GM19324 (cell line): ENCODE measurements at regions not wholly inside any gene's neighbourhood (a gene's known extent, or its start where the extent isn't known, plus 50 kb on each side); places are given as distances from the start of the nearest gene placed in this dataset.
"Not testable (repeated sequence)": the region's sequence is repeated elsewhere in the genome, so short reads cannot be mapped to it uniquely, and the experiment has no call there.

ENCODE experiments used
- ATAC-seq: cut with Tn5 transposase; IDR thresholded peaks from one replicate; pipeline ENCODE4 v1.9.1; 2021; ENCODE audit warnings: mild to moderate bottlenecking, moderate library complexity; ENCODE audit not compliant: unreplicated experiment, low FRiP score

- no peak for ATAC-seq
These were observed 279.8 kb upstream of the SLC14A2 start for GRCh38 chr18:45335282-45336043.

- ATAC-seq, result no peak
These were observed 278.8 kb upstream of the SLC14A2 start for GRCh38 chr18:45336448-45336847.

GRCh38 chr18:45337477-45337876 is 277.8 kb upstream of the SLC14A2 start:
- ATAC-seq, result no peak

- ATAC-seq, result no peak
These were observed 275.3 kb upstream of the SLC14A2 start for GRCh38 chr18:45339810-45340550.

- no peak for ATAC-seq
These were observed 274.4 kb upstream of the SLC14A2 start for GRCh38 chr18:45340884-45341283.

GRCh38 chr18:45341454-45341853 is 273.8 kb upstream of the SLC14A2 start:
- no peak for ATAC-seq

GRCh38 chr18:45342166-45342565 is 273.1 kb upstream of the SLC14A2 start:
- ATAC-seq, result no peak

- ATAC-seq, result no peak
These were observed 272.6 kb upstream of the SLC14A2 start for GRCh38 chr18:45342653-45343052.

GRCh38 chr18:45343365-45343764 is 271.9 kb upstream of the SLC14A2 start:
- no peak for ATAC-seq

GRCh38 chr18:45344680-45345079 is 270.6 kb upstream of the SLC14A2 start:
- not testable (repeated sequence) for ATAC-seq

- ATAC-seq, result no peak
These were observed 266.3 kb upstream of the SLC14A2 start for GRCh38 chr18:45349019-45349418.

- no peak for ATAC-seq
These were observed 265.8 kb upstream of the SLC14A2 start for GRCh38 chr18:45349467-45349866.

GRCh38 chr18:45350404-45351156 is 264.7 kb upstream of the SLC14A2 start:
- ATAC-seq, result no peak

- no peak for ATAC-seq
These were observed 262.4 kb upstream of the SLC14A2 start for GRCh38 chr18:45352874-45353273.

- ATAC-seq, result no peak
These were observed 261.7 kb upstream of the SLC14A2 start for GRCh38 chr18:45353530-45353929.

GRCh38 chr18:45355944-45356520 is 259.2 kb upstream of the SLC14A2 start:
- no peak for ATAC-seq

GRCh38 chr18:45357686-45358470 is 257.4 kb upstream of the SLC14A2 start:
- ATAC-seq, result no peak

- no peak for ATAC-seq
These were observed 255.8 kb upstream of the SLC14A2 start for GRCh38 chr18:45359275-45360009.

- no peak for ATAC-seq
These were observed 254.0 kb upstream of the SLC14A2 start for GRCh38 chr18:45361125-45361851.
